HEK293 (cell line): ENCODE measurements at regions not wholly inside any gene's neighbourhood (a gene's known extent, or its start where the extent isn't known, plus 50 kb on each side); places are given as distances from the start of the nearest gene placed in this dataset.

ENCODE experiments used
- CTCF ChIP-seq: fragments of 450-650 bp; formaldehyde crosslinking; IDR thresholded peaks from 2 replicates; pipeline ENCODE4 v1.5.1; 2016; ENCODE audit warnings: missing biosample characterization, missing genetic modification characterization
- HOXD13 ChIP-seq: sonication (generic); formaldehyde crosslinking; IDR thresholded peaks from 2 replicates; pipeline ENCODE4 v1.8.0; 2022; ENCODE audit warnings: missing genetic modification reagents, borderline replicate concordance
- PRDM4 ChIP-seq: fragments of 450-650 bp; formaldehyde crosslinking; IDR thresholded peaks from 2 replicates; pipeline ENCODE4 v1.5.1; 2017; ENCODE audit warnings: missing biosample characterization, missing genetic modification characterization
- SETDB1 ChIP-seq: IDR thresholded peaks from one replicate; pipeline ENCODE4 v1.6.1; 2017; ENCODE audit warnings: mild to moderate bottlenecking, low read length, moderate library complexity, mixed read lengths; ENCODE audit not compliant: insufficient read length
- TRIM28 ChIP-seq: IDR thresholded peaks from 2 replicates; pipeline ENCODE4 v1.6.1; 2011; ENCODE audit warnings: low read length, control low read depth, borderline replicate concordance
- YY1 ChIP-seq: fragments of 450-650 bp; formaldehyde crosslinking; IDR thresholded peaks from 2 replicates; pipeline ENCODE4 v1.5.1; 2018; ENCODE audit warnings: missing biosample characterization, missing genetic modification characterization
- ZFHX2 ChIP-seq: fragments of 450-650 bp; formaldehyde crosslinking; conservative IDR thresholded peaks from 2 replicates; pipeline ENCODE4 v1.5.1; 2016; ENCODE audit warnings: missing biosample characterization, missing genetic modification characterization
- ZNF362 ChIP-seq: fragments of 450-650 bp; formaldehyde crosslinking; IDR thresholded peaks from 2 replicates; pipeline ENCODE4 v1.5.1; 2016; ENCODE audit warnings: missing biosample characterization, missing genetic modification characterization
- ZNF398 ChIP-seq: fragments of 450-650 bp; formaldehyde crosslinking; IDR thresholded peaks from 2 replicates; pipeline ENCODE4 v1.5.1; 2017; ENCODE audit warnings: missing biosample characterization, missing genetic modification characterization
- ZNF529 ChIP-seq: fragments of 450-650 bp; formaldehyde crosslinking; IDR thresholded peaks from 2 replicates; pipeline ENCODE4 v1.5.1; 2017; ENCODE audit warnings: missing genetic modification characterization, missing biosample characterization; ENCODE audit not compliant: insufficient replicate concordance
- ZNF707 ChIP-seq: fragments of 450-650 bp; formaldehyde crosslinking; IDR thresholded peaks from 2 replicates; pipeline ENCODE4 v1.5.1; 2016; ENCODE audit warnings: missing biosample characterization, missing genetic modification characterization
- ZSCAN18 ChIP-seq: fragments of 450-650 bp; formaldehyde crosslinking; IDR thresholded peaks from 2 replicates; pipeline ENCODE4 v1.5.1; 2016; ENCODE audit warnings: missing biosample characterization, missing genetic modification characterization

GRCh38 chr11:24206511-24206910 is 290.3 kb upstream of the LUZP2 start:
- TF ChIP-seq CTCF (tag by site-specific recombination) (no peak), SETDB1 (no peak), PRDM4 (tag by site-specific recombination) (no peak), ZNF707 (no peak), HOXD13 (CRISPR knock-in tag) (no peak), ZNF398 (tag by site-specific recombination) (no peak), ZFHX2 (tag by site-specific recombination) (no peak), ZNF362 (tag by site-specific recombination) (no peak), TRIM28 (no peak), ZNF529 (tag by site-specific recombination) (no peak), ZSCAN18 (tag by site-specific recombination) (no peak), YY1 (tag by site-specific recombination) (no peak)
